ENCODE measurements at regions not wholly inside any gene's neighbourhood (a gene's known extent, or its start where the extent isn't known, plus 50 kb on each side); places are given as distances from the start of the nearest gene placed in this dataset.

- TF ChIP-seq, protein P1, sequence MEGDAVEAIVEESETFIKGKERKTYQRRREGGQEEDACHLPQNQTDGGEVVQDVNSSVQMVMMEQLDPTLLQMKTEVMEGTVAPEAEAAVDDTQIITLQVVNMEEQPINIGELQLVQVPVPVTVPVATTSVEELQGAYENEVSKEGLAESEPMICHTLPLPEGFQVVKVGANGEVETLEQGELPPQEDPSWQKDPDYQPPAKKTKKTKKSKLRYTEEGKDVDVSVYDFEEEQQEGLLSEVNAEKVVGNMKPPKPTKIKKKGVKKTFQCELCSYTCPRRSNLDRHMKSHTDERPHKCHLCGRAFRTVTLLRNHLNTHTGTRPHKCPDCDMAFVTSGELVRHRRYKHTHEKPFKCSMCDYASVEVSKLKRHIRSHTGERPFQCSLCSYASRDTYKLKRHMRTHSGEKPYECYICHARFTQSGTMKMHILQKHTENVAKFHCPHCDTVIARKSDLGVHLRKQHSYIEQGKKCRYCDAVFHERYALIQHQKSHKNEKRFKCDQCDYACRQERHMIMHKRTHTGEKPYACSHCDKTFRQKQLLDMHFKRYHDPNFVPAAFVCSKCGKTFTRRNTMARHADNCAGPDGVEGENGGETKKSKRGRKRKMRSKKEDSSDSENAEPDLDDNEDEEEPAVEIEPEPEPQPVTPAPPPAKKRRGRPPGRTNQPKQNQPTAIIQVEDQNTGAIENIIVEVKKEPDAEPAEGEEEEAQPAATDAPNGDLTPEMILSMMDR (conservative IDR thresholded peaks at IDR 0.05; ENCODE audit: low read depth, low read length) = no peak
- TF ChIP-seq EZH2 (IDR thresholded peaks at IDR 0.05; ENCODE audit: low read length, unreplicated experiment) (no peak), EZH2phosphoT487 (IDR thresholded peaks at IDR 0.05; ENCODE audit: borderline replicate concordance, low read length) (no peak)
Measured at GRCh38 chr7:80039251-80039884, 95.3 kb upstream of the GNAI1 start.

All from PC-3 (cell line).